ENCODE measurements at regions not wholly inside any gene's neighbourhood (a gene's known extent, or its start where the extent isn't known, plus 50 kb on each side); places are given as distances from the start of the nearest gene placed in this dataset.

DNA sequence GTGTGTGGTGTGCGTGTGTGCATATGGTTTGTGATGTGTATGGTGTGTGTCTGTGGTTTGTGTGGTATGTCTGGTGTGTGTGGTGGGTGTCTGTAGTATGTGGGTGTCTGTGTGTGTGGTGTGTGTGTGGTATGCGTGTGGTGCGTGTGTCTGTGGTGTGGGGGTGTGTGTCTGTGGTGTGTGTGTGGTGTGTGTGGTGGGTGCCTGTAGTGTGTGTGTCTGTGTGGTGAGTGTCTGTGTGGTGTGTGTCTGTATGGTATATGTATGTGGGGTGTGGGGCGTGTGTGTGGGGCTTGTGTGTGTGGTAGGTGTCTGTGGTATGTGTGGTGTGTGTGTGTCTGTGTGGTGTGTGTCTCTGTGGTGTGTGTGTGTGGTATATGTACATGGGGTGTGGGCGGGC lies 300.7 kb downstream of the TEX29 start:
- H3K4me1 Mint-ChIP-seq (ENCODE audit: low read depth) = no peaks in the 10 kb centered on the region
- H3K4me3 Mint-ChIP-seq = no peak overlapping the region
- no peak for TF ChIP-seq CTCF (IDR thresholded peaks at IDR 0.05)
- no peak for DNase-seq
- H3K27ac Mint-ChIP-seq = no peak overlapping the region
- 0 out of 2 replicates have a peak, but pooled peaks cover 2% of the 10 kb centered on the region for H3K27me3 Mint-ChIP-seq (ENCODE audit: insufficient read depth)
- H3K36me3 Mint-ChIP-seq (ENCODE audit: low read depth) = peaks cover 4% of the 10 kb centered on the region; the same call in 1 of the 2 replicates
- peaks cover 34% of the 10 kb centered on the region for H3K9me3 Mint-ChIP-seq

DNA sequence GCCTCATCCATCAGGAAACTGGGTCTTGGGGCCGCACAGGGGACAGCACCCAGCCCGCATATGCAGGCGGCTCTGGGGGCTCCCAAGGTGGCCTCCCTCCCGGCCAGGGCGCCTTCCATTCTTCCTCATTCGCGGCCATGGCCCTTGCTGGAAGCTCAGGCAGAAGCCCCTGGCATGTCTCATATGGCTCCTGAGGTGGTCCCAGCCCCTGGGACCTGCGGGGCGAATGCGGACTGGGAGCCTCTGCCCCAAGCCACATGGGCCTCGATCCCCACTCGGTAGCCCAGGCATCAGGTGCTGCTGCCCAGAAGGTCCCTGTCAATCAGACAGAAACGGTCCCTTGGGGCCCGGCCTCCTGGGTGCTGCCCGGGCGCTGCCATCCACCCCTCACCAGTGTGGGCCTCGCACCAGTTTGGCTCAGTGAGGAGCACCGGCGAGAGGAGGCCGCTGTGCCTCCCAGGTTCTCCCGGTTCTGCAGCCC lies 301.6 kb downstream of the TEX29 start:
- Mint-ChIP-seq H3K4me1 (ENCODE audit: low read depth) (no peaks in the 10 kb centered on the region), H3K27ac (no peak overlapping the region), H3K27me3 (ENCODE audit: insufficient read depth) (0 out of 2 replicates have a peak, but pooled peaks cover 2% of the 10 kb centered on the region), H3K9me3 (peaks cover 32% of the 10 kb centered on the region), H3K36me3 (ENCODE audit: low read depth) (peaks cover 4% of the 10 kb centered on the region; the same call in 1 of the 2 replicates), H3K4me3 (no peak overlapping the region)
- no peak for TF ChIP-seq CTCF (IDR thresholded peaks at IDR 0.05)
- no peak for DNase-seq

DNA sequence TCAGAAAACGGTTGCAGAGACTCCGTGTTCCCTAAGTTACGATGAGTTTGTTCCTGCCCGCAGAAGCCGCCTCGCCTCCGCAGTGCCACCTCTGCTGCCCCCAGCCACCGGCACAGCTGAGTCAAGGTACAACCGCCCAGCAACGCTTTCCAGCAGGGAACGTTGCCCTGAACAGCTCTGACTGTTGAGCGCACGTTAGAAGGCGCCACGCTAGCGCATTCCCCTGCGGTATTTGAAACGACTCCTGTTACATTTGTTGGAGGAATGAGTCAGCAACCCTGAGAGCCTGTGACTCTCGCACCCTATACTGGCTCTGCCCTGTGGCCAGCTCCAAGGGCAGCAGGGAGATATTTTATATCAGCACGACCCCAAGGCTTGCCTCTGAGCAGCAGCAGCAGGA lies 302.8 kb downstream of the TEX29 start:
- TF ChIP-seq CTCF (IDR thresholded peaks at IDR 0.05) = no peak
- peaks cover 39% of the 10 kb centered on the region for H3K9me3 Mint-ChIP-seq
- DNase-seq = no peak
- H3K4me3 Mint-ChIP-seq = no peak overlapping the region
- H3K36me3 Mint-ChIP-seq (ENCODE audit: low read depth) = peaks cover 4% of the 10 kb centered on the region; the same call in 1 of the 2 replicates
- no peak overlapping the region for H3K27ac Mint-ChIP-seq
- no peaks in the 10 kb centered on the region for H3K4me1 Mint-ChIP-seq (ENCODE audit: low read depth)
- 0 out of 2 replicates have a peak, but pooled peaks cover 2% of the 10 kb centered on the region for H3K27me3 Mint-ChIP-seq (ENCODE audit: insufficient read depth)

- Mint-ChIP-seq H3K27me3 (ENCODE audit: insufficient read depth) (0 out of 2 replicates have a peak, but pooled peaks cover 2% of the 10 kb centered on the region), H3K9me3 (peaks cover 47% of the 10 kb centered on the region), H3K27ac (no peak overlapping the region), H3K4me3 (no peak overlapping the region), H3K4me1 (ENCODE audit: low read depth) (no peaks in the 10 kb centered on the region), H3K36me3 (ENCODE audit: low read depth) (peaks cover 4% of the 10 kb centered on the region; the same call in 1 of the 2 replicates)
- TF ChIP-seq CTCF (IDR thresholded peaks at IDR 0.05) = no peak
- no peak for DNase-seq
These were observed 303.5 kb downstream of the TEX29 start for GRCh38 chr13:111623743-111624505.

GRCh38 chr13:111625526-111626315 lies 305.3 kb downstream of the TEX29 start:
- Mint-ChIP-seq H3K9me3 (peaks cover 60% of the 10 kb centered on the region), H3K27me3 (ENCODE audit: insufficient read depth) (0 out of 2 replicates have a peak, but pooled peaks cover 2% of the 10 kb centered on the region), H3K27ac (no peak overlapping the region), H3K4me3 (no peak overlapping the region), H3K4me1 (ENCODE audit: low read depth) (no peaks in the 10 kb centered on the region), H3K36me3 (ENCODE audit: low read depth) (peaks cover 4% of the 10 kb centered on the region; the same call in 1 of the 2 replicates)
- DNase-seq = no peak
- no peak for TF ChIP-seq CTCF (IDR thresholded peaks at IDR 0.05)
